H9 (cell line): ENCODE measurements at regions not wholly inside any gene's neighbourhood (a gene's known extent, or its start where the extent isn't known, plus 50 kb on each side); places are given as distances from the start of the nearest gene placed in this dataset.
"Not testable (repeated sequence)": the region's sequence is repeated elsewhere in the genome, so short reads cannot be mapped to it uniquely, and the experiment has no call there.

Experiments used
- DNase-seq: peaks from one replicate; pipeline ENCODE4 v3.0.0-alpha.2; 2017
- H2AFZ ChIP-seq: one replicate; pipeline ENCODE4 v1.6.1; 2013; ENCODE audit warnings: mild to moderate bottlenecking, low read length, control low read depth, moderate library complexity
- H2AK5ac ChIP-seq: 2 replicates; pipeline ENCODE4 v1.6.1; 2013; ENCODE audit warnings: low read length, control low read depth, mixed read lengths; ENCODE audit not compliant: insufficient read length
- H2BK120ac ChIP-seq: one replicate; pipeline ENCODE4 v1.6.1; 2013; ENCODE audit warnings: low read depth, mild to moderate bottlenecking, low read length, control low read depth, inconsistent platforms; ENCODE audit not compliant: poor library complexity, severe bottlenecking
- H2BK12ac ChIP-seq: 2 replicates; pipeline ENCODE4 v1.6.1; 2013; ENCODE audit warnings: low read length, control low read depth, mixed read lengths, low read depth; ENCODE audit not compliant: insufficient read length
- H2BK15ac ChIP-seq: 2 replicates; pipeline ENCODE4 v1.6.1; 2013; ENCODE audit warnings: low read depth, low read length, control low read depth
- H2BK20ac ChIP-seq: one replicate; pipeline ENCODE4 v1.6.1; 2013; ENCODE audit warnings: low read depth, mild to moderate bottlenecking, low read length, control low read depth, inconsistent platforms; ENCODE audit not compliant: poor library complexity, severe bottlenecking
- H2BK5ac ChIP-seq: 2 replicates; pipeline ENCODE4 v1.6.1; 2013; ENCODE audit warnings: low read length, control low read depth, mixed read lengths; ENCODE audit not compliant: insufficient read length
- H3K14ac ChIP-seq: 2 replicates; pipeline ENCODE4 v1.6.1; 2013; ENCODE audit warnings: low read length, control low read depth; ENCODE audit not compliant: insufficient read depth
- H3K18ac ChIP-seq: 2 replicates; pipeline ENCODE4 v1.6.1; 2013; ENCODE audit warnings: low read depth, mild to moderate bottlenecking, mixed read lengths, low read length, control low read depth; ENCODE audit not compliant: insufficient read length
- H3K23ac ChIP-seq: 2 replicates; pipeline ENCODE4 v1.6.1; 2013; ENCODE audit warnings: low read length, control low read depth, mixed read lengths, low read depth; ENCODE audit not compliant: insufficient read length
- H3K23me2 ChIP-seq: 2 replicates; pipeline ENCODE4 v1.6.1; 2013; ENCODE audit warnings: low read depth, mild to moderate bottlenecking, mixed read lengths, low read length, control low read depth; ENCODE audit not compliant: insufficient read length, poor library complexity, severe bottlenecking
- H3K27ac ChIP-seq: 2 replicates; pipeline ENCODE4 v1.5.1; 2013; ENCODE audit warnings: low read length, control low read depth, mixed read lengths, low read depth; ENCODE audit not compliant: insufficient read length
- H3K27me3 ChIP-seq: 2 replicates; pipeline ENCODE4 v1.6.1; 2013; ENCODE audit warnings: low read length, control low read depth, inconsistent platforms; ENCODE audit not compliant: insufficient read depth
- H3K4ac ChIP-seq: 2 replicates; pipeline ENCODE4 v1.6.1; 2013; ENCODE audit warnings: low read depth, mild to moderate bottlenecking, control low read depth, inconsistent platforms, low read length, moderate library complexity
- H3K4me1 ChIP-seq: 2 replicates; pipeline ENCODE4 v1.6.1; 2013; ENCODE audit warnings: low read length, control low read depth, inconsistent platforms; ENCODE audit not compliant: insufficient read depth
- H3K4me2 ChIP-seq: 2 replicates; pipeline ENCODE4 v1.6.1; 2013; ENCODE audit warnings: low read length, control low read depth, mixed read lengths; ENCODE audit not compliant: insufficient read length, insufficient read depth
- H3K56ac ChIP-seq: 2 replicates; pipeline ENCODE4 v1.6.1; 2013; ENCODE audit warnings: low read depth, mild to moderate bottlenecking, mixed read lengths, low read length, control low read depth; ENCODE audit not compliant: insufficient read length
- H3K79me1 ChIP-seq: 2 replicates; pipeline ENCODE4 v1.6.1; 2013; ENCODE audit warnings: low read depth, mild to moderate bottlenecking, moderate library complexity, low read length, control low read depth, inconsistent platforms; ENCODE audit not compliant: insufficient read depth, poor library complexity, severe bottlenecking
- H3K79me2 ChIP-seq: 2 replicates; pipeline ENCODE4 v1.6.1; 2013; ENCODE audit warnings: low read length, control low read depth, inconsistent platforms; ENCODE audit not compliant: insufficient read depth
- H3K9ac ChIP-seq: 2 replicates; pipeline ENCODE4 v1.6.1; 2013; ENCODE audit warnings: low read length, control low read depth, mixed read lengths; ENCODE audit not compliant: insufficient read length; ENCODE audit errors: extremely low read depth
- H3K9me3 ChIP-seq: one replicate; pipeline ENCODE4 v1.6.1; 2013; ENCODE audit warnings: low read depth, low read length, inconsistent platforms; ENCODE audit not compliant: control insufficient read depth
- H3T11ph ChIP-seq: one replicate; pipeline ENCODE4 v1.6.1; 2013; ENCODE audit warnings: mild to moderate bottlenecking, low read length, control low read depth, inconsistent platforms
- H4K20me1 ChIP-seq: one replicate; pipeline ENCODE4 v1.6.1; 2013; ENCODE audit not compliant: control insufficient read depth, insufficient read length, insufficient read depth
- H4K5ac ChIP-seq: 2 replicates; pipeline ENCODE4 v1.6.1; 2013; ENCODE audit warnings: low read depth, mild to moderate bottlenecking, mixed read lengths, low read length, control low read depth; ENCODE audit not compliant: insufficient read length
- H4K8ac ChIP-seq: replicated peaks from 2 replicates; pipeline ENCODE4 v1.6.1; 2013; ENCODE audit warnings: low read length, control low read depth, mixed read lengths, low read depth; ENCODE audit not compliant: insufficient read length
- H4K91ac ChIP-seq: 2 replicates; pipeline ENCODE4 v1.6.1; 2013; ENCODE audit warnings: low read depth, mild to moderate bottlenecking, moderate library complexity, mixed read lengths, low read length, control low read depth; ENCODE audit not compliant: insufficient read length
- H3K27ac Mint-ChIP-seq, 3 experiments: 2 replicates in 2 of 3; 3 replicates in 1 of 3; pipeline ENCODE4 v1.8.0; 2020 to 2021; ENCODE audit warnings: mixed read lengths in 3 of 3, mild to moderate bottlenecking in 1 of 3, moderate library complexity in 1 of 3
- H3K27me3 Mint-ChIP-seq: 2 replicates; pipeline ENCODE4 v1.8.0; 2021; ENCODE audit warnings: low read depth, mild to moderate bottlenecking, moderate library complexity, mixed read lengths
- H3K36me3 Mint-ChIP-seq, 3 experiments: 2 replicates in 2 of 3; 3 replicates in 1 of 3; pipeline ENCODE4 v1.8.0; 2020 to 2021; ENCODE audit warnings: low read depth in 3 of 3, mixed read lengths in 3 of 3; ENCODE audit not compliant: insufficient read depth in 1 of 3
- H3K4me1 Mint-ChIP-seq, 2 experiments: 2 replicates each; pipeline ENCODE4 v1.8.0; 2020; ENCODE audit warnings: mixed read lengths in 2 of 2
- H3K4me3 Mint-ChIP-seq, 2 experiments: 2 replicates in 1 of 2; 3 replicates in 1 of 2; pipeline ENCODE4 v1.8.0; 2020 to 2021; ENCODE audit warnings: mild to moderate bottlenecking in 2 of 2, mixed read lengths in 2 of 2, moderate library complexity in 1 of 2
- H3K9me3 Mint-ChIP-seq, 2 experiments: 2 replicates in 1 of 2; 3 replicates in 1 of 2; pipeline ENCODE4 v1.8.0; 2020; ENCODE audit warnings: mild to moderate bottlenecking in 2 of 2, mixed read lengths in 2 of 2, moderate library complexity in 1 of 2
- WGBS: extraction: QIAGEN DNeasy Blood & Tissue Kit; methylation state at CpG from one replicate; pipeline ENCODE4 v1.1.7; 2013; ENCODE audit warnings: missing lambda C conversion rate, low lambda C conversion rate, mixed read lengths; ENCODE audit not compliant: insufficient read length; ENCODE audit errors: extremely low coverage; 5-methylcytosine and 5-hydroxymethylcytosine counted together

DNA sequence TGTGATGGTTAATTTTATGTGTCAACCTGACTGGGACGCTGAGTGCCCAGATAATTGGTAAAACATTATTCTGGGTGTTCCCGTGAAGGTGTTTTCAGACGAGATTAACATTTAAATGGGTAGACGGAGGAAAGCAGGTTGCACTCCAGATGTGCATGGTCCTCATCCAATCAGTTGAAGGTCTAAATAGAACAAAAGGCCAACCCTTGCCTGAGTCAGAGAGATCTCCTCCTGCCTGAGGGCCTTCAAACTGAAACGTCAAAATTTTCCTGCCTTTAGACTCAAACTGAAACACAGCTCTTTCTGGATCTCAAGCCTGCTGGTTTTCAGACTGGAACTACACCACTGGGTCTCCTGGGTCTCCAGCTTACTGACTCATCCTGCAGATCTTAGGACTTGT lies 73.5 kb downstream of the NPIPA8 start:
- not testable (repeated sequence) for H3K4me2 ChIP-seq, H3K4me3 Mint-ChIP-seq, H2BK20ac ChIP-seq, H2BK12ac ChIP-seq, H3K18ac ChIP-seq, H3K9me3 ChIP-seq, H4K8ac ChIP-seq, H4K91ac ChIP-seq, H3K79me1 ChIP-seq, H3K56ac ChIP-seq, H3K4me1 Mint-ChIP-seq, H2AK5ac ChIP-seq, H3T11ph ChIP-seq, H3K4ac ChIP-seq, H3K27ac ChIP-seq, H3K23ac ChIP-seq, H2AFZ ChIP-seq, H3K4me1 ChIP-seq, H2BK15ac ChIP-seq, H3K23me2 ChIP-seq, H3K9me3 Mint-ChIP-seq, H4K20me1 ChIP-seq, H3K27me3 ChIP-seq, DNase-seq, H3K27me3 Mint-ChIP-seq, H3K27ac Mint-ChIP-seq, H3K14ac ChIP-seq, H2BK120ac ChIP-seq, H3K79me2 ChIP-seq, H3K36me3 Mint-ChIP-seq, H2BK5ac ChIP-seq, H4K5ac ChIP-seq, H3K9ac ChIP-seq
- no CpG with 5 or more reads among the region's 5 CpGs for whole genome bisulfite sequencing

DNA sequence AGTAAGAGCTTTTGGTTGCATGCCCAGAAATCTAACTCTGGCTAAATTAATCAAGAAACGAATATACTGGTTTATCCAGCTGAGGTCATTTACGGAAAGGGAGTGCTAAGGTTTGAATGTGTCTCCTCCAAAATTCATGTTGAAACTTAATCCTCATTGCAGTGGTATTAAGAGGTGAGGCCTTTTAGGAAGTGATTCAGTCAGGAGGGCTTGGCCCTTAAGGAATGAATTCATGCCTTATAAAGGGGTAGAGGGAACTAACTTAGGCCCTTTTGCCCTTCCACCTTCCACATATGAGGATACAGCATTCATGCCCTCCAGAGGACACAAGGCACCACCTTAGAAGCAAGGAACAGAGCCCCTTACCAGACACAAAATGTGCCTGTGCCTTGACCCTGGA lies 74.7 kb downstream of the NPIPA8 start:
- not testable (repeated sequence) for H4K5ac ChIP-seq, H3K4me2 ChIP-seq, H3K4me1 ChIP-seq, H3K79me1 ChIP-seq, H3K27ac ChIP-seq, H3K36me3 Mint-ChIP-seq, H3K9me3 ChIP-seq, H3K14ac ChIP-seq, H3K4me3 Mint-ChIP-seq, DNase-seq, H3K23me2 ChIP-seq, H3K23ac ChIP-seq, H2BK15ac ChIP-seq, H3K27me3 Mint-ChIP-seq, H2BK12ac ChIP-seq, H3K79me2 ChIP-seq, H3K9me3 Mint-ChIP-seq, H2BK5ac ChIP-seq, H4K91ac ChIP-seq, H3K9ac ChIP-seq, H2BK120ac ChIP-seq, H4K8ac ChIP-seq, H2AK5ac ChIP-seq, H4K20me1 ChIP-seq, H3K56ac ChIP-seq, H3K27me3 ChIP-seq, H3T11ph ChIP-seq, H3K4me1 Mint-ChIP-seq, H2AFZ ChIP-seq, H3K4ac ChIP-seq, H3K27ac Mint-ChIP-seq, H2BK20ac ChIP-seq, H3K18ac ChIP-seq
- no CpG with 5 or more reads among the region's 2 CpGs for WGBS
